Breast epithelium (tissue), 4 donors: ENCODE measurements at regions not wholly inside any gene's neighbourhood (a gene's known extent, or its start where the extent isn't known, plus 50 kb on each side); places are given as distances from the start of the nearest gene placed in this dataset.
"Not testable (repeated sequence)": the region's sequence is repeated elsewhere in the genome, so short reads cannot be mapped to it uniquely, and the experiment has no call there.

Experiments used
- DNase-seq, 2 donors: peaks; one replicate each; pipeline ENCODE4 v3.0.0-alpha.2; 2019; ENCODE audit warnings: low spot score in 2 of 2
- H3K27ac ChIP-seq, 2 donors: fragments of 200-600 bp; sonication (generic) in 1 of 2; one replicate each; pipeline ENCODE4 v1.5.1; 2016 to 2019; ENCODE audit warnings: mild to moderate bottlenecking in 1 of 2
- H3K27me3 ChIP-seq, 2 donors: fragments of 200-600 bp; sonication (generic) in 1 of 2; one replicate each; pipeline versions ENCODE4 v1.5.1 to v1.6.0; 2017 to 2019; ENCODE audit warnings: control low read depth in 1 of 2, mild to moderate bottlenecking in 1 of 2
- H3K36me3 ChIP-seq: fragments of 200-600 bp; one replicate; pipeline ENCODE4 v1.5.1; 2019
- H3K4me1 ChIP-seq, 2 donors: fragments of 200-600 bp; sonication (generic); one replicate each; pipeline ENCODE4 v1.5.1; 2016 to 2019; ENCODE audit warnings: control low read depth in 1 of 2
- H3K4me3 ChIP-seq, 3 donors: fragments of 200-600 bp; sonication (generic); 1 replicate in 2 of 3; 2 replicates in 1 of 3; pipeline ENCODE4 v1.5.1; 2016 to 2019; ENCODE audit warnings: mild to moderate bottlenecking in 3 of 3, moderate library complexity in 2 of 3
- H3K9me3 ChIP-seq, 2 donors: fragments of 200-600 bp; sonication (generic) in 1 of 2; one replicate each; pipeline ENCODE4 v1.5.1; 2016 to 2019; ENCODE audit warnings: control low read depth in 1 of 2
- POLR2A ChIP-seq: fragments of 450-650 bp; IDR thresholded peaks from one replicate; pipeline ENCODE4 v1.6.1; 2016; ENCODE audit warnings: antibody characterized with exemption, mild to moderate bottlenecking, moderate library complexity
- POLR2AphosphoS5 ChIP-seq, 3 donors: sonication (generic); formaldehyde crosslinking; IDR thresholded peaks; one replicate each; pipeline ENCODE4 v1.6.1; 2017; ENCODE audit warnings: antibody characterized with exemption in 3 of 3
- intact Hi-C: fragments of 100-400 bp; cut with DNase I; formaldehyde crosslinking; loops from one replicate; pipeline ENCODE4 v1.15.1; 2023; ENCODE audit warnings: low total_unique reads
- TF ChIP-seq, protein P1 (sequence below), 3 donors: fragments of 450-650 bp; IDR thresholded peaks; one replicate each; pipeline ENCODE4 v1.5.1; 2016 to 2017; ENCODE audit warnings: antibody characterized with exemption in 3 of 3, mild to moderate bottlenecking in 3 of 3, moderate library complexity in 3 of 3

DNA sequence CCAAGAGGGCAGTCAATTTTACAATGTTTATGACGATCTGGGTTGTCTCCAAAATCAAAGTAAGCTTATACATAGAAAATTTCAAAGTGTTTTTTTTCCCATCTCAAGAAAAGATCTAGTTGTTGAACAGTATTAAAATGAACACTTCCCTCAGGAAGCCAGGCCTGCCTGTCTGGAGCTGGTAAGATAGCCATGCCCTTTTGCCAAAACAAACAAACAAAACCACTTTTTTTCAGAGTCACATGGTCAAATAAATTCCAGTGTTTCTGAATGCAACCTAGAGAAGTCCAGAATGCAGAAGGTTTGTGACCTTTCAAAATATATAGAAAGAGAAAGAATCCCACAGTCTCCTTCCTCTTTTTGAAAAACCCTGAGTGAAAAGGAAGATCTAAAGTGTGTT, 178.6 kb upstream of the TSPY4 start:
- H3K36me3 ChIP-seq, result no peaks in the 10 kb centered on the region
- DNase-seq, result no peak
- intact Hi-C loops, result no loop called here
- H3K9me3 ChIP-seq, result no peaks in the 10 kb centered on the region
- H3K4me3 ChIP-seq, result no peak overlapping the region
- no peaks in the 10 kb centered on the region for H3K4me1 ChIP-seq
- TF ChIP-seq, protein P1, sequence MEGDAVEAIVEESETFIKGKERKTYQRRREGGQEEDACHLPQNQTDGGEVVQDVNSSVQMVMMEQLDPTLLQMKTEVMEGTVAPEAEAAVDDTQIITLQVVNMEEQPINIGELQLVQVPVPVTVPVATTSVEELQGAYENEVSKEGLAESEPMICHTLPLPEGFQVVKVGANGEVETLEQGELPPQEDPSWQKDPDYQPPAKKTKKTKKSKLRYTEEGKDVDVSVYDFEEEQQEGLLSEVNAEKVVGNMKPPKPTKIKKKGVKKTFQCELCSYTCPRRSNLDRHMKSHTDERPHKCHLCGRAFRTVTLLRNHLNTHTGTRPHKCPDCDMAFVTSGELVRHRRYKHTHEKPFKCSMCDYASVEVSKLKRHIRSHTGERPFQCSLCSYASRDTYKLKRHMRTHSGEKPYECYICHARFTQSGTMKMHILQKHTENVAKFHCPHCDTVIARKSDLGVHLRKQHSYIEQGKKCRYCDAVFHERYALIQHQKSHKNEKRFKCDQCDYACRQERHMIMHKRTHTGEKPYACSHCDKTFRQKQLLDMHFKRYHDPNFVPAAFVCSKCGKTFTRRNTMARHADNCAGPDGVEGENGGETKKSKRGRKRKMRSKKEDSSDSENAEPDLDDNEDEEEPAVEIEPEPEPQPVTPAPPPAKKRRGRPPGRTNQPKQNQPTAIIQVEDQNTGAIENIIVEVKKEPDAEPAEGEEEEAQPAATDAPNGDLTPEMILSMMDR (IDR thresholded peaks at IDR 0.05), result no peak
- TF ChIP-seq POLR2A (no peak), POLR2AphosphoS5 (IDR thresholded peaks at IDR 0.05) (no peak)
- H3K27me3 ChIP-seq, result no peaks in the 10 kb centered on the region
- H3K27ac ChIP-seq, result no peak overlapping the region

DNA sequence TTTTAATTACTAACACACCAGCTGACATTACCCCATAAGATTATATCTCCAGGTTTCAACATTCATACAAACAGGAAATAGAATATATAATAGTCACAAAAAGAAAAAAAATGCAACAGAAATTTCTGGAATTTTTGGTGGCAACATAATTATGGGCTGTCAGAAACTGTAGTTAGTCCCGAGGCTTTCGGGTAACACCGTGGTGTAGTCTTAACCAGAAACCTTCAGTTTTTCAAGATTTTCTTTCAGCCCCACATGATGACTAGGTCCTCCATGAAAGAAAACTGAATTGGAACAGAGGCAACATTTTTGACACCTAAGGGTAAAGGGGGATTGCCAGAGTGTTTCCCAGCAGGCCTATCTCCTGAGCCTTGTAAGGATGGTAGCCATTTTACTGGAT, 176.9 kb upstream of the TSPY4 start:
- H3K4me3 ChIP-seq, DNase-seq, H3K4me1 ChIP-seq, H3K9me3 ChIP-seq, H3K36me3 ChIP-seq, intact Hi-C loops, H3K27me3 ChIP-seq, H3K27ac ChIP-seq: not testable (repeated sequence)

DNA sequence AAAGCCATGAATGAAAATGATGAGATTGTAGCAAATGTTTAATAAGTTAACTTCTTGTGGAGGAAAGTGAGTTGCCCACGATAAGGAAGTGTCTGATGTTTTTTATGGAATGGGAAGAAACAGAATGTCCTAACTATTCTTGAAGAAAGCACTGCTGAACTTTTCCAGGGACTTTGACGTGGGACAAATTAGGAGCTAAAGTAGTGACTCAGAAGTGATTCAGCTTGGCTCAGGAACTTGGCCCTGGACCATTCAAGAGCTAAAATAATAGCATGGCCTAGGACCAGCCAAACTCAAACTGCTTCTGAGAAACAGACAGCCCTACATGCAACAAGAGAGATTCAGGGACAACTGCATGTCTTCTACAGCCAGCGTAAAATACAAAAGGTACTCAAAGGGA, 176.3 kb upstream of the TSPY4 start:
- H3K27ac ChIP-seq, H3K27me3 ChIP-seq, H3K9me3 ChIP-seq, H3K36me3 ChIP-seq, intact Hi-C loops, H3K4me1 ChIP-seq, H3K4me3 ChIP-seq, DNase-seq: not testable (repeated sequence)
- TF ChIP-seq POLR2AphosphoS5 (IDR thresholded peaks at IDR 0.05), result peak in 1 of 3 donors; percentile 18

DNA sequence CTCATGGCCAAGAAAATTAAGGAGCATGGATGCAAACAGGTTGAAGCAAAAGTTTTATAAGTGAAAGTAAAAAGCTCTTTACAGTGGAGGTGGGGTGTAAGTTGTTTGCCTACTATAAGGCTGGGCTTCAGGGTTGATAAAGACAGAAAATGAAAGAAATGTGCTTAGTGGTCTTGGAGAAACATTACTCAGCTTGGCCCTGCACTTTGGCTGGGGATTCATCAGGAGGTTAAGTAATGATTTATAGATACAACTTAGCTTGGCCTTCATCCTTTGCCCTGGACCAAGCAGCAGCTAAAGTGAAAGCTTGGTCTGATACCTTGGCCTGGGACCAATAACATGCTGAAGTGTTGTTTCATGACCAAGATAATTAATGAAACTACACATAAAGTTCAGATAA, 175.3 kb upstream of the TSPY4 start:
- H3K27me3 ChIP-seq, H3K4me1 ChIP-seq, DNase-seq, H3K9me3 ChIP-seq, H3K4me3 ChIP-seq, intact Hi-C loops, H3K27ac ChIP-seq, H3K36me3 ChIP-seq: not testable (repeated sequence)

DNA sequence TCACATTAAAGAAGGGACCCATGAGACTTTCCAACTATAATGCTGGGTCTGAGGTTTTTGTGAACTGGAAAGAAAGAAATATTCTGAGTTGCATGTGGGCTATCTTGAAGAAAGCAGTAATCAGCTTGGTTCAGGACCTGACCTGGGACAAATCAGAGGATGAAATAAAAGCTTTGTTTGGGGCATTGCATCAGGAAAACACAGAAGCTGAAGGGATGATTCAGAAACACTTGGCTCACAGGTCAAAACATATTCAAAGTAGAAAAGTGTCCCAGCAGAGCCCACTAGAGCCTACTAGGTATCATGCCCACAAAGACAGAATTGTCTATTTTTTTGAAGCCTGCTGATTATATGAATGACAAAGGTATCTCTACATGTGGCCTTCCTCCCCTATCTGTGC, 174.8 kb upstream of the TSPY4 start:
- H3K9me3 ChIP-seq, DNase-seq, intact Hi-C loops, H3K4me1 ChIP-seq, H3K27me3 ChIP-seq, H3K4me3 ChIP-seq, H3K27ac ChIP-seq, H3K36me3 ChIP-seq: not testable (repeated sequence)

DNA sequence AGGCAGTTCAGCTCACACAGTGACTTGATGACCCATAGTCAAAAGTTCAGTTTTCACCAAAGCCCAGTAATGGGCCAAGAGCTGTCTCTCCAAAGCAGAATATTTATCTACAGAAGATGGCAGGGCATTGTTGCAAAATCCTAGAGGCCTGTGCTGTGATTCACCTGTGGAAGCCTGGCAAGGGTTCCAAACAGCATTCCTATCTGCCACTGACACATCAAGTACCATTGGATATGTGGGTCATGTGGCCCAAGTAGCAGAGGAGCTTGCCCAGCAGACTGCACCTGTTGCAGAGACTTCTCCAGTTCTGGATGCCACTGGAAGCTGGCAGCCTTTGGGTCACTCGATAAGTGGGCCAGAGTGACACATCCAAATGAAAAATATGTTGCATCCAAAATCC, 159.6 kb upstream of the TSPY4 start:
- H3K27ac ChIP-seq, H3K9me3 ChIP-seq, intact Hi-C loops, H3K4me3 ChIP-seq, H3K36me3 ChIP-seq, DNase-seq, H3K4me1 ChIP-seq, H3K27me3 ChIP-seq: not testable (repeated sequence)

DNA sequence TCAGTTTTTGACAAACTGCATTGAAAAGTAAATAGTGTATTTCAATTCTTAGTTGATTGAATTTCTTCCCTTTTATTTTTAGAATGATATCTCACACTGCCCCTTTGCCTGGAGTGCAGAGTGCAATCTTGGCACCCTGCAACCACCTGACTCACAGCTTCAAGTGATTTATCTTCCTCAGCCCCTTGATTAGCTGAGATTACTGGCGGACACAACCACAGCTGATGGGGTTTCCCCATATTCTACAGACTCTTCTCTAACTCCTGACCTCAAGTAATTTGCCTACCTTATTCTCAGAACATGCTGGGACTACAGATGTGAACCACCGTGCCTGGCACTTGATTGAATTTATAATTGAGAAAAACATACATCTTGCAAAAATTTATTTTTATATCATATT, 152.4 kb upstream of the TSPY4 start:
- H3K4me1 ChIP-seq, H3K27me3 ChIP-seq, H3K27ac ChIP-seq, DNase-seq, intact Hi-C loops, H3K4me3 ChIP-seq, H3K9me3 ChIP-seq, H3K36me3 ChIP-seq: not testable (repeated sequence)

DNA sequence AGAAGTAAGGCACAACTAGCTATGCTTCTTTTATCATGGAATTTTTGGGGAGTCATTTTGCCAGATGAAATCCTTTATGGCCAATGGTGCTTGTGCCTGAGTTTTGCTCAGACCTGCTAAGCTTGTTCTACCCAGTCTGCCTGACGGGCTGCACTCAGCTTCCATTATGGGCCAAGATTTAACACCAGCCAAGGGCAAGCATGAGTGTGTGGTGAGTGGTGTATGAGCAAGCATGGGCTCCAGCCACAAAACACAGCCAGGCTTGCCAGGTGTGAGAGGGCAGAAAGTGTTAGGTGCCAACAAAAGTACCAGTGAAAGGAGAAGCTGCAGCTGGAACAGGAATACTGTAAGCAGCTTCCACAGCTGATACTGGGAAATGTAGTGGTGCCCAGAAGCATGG, 130.2 kb upstream of the TSPY4 start:
- H3K27ac ChIP-seq, intact Hi-C loops, H3K27me3 ChIP-seq, H3K4me1 ChIP-seq, DNase-seq, H3K4me3 ChIP-seq, H3K9me3 ChIP-seq, H3K36me3 ChIP-seq: not testable (repeated sequence)

DNA sequence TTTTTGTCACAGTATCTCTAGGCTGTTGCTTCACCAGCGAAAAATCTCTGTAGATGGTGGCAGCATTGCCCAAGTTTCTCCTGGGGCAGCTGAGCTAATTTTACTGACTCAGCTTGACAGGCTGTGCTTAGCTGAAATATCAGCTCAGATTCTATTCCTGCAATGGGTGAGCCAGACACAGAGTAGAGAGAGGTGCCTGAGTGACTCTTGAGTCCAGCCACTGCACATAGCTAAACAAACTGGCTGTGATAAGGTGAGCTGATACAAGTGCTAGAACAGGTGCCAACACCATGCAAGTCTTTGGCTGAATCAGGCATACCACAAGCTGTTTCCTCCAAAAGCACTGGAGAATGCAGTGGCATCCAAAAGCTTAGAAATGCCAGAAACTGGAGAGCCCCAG, 110.9 kb upstream of the TSPY4 start:
- Histone ChIP-seq H3K36me3 (no peaks in the 10 kb centered on the region), H3K27ac (no peak overlapping the region), H3K27me3 (no peaks in the 10 kb centered on the region), H3K9me3 (no peaks in the 10 kb centered on the region), H3K4me3 (no peak overlapping the region), H3K4me1 (no peaks in the 10 kb centered on the region)
- DNase-seq, result no peak
- TF ChIP-seq, protein P1 (IDR thresholded peaks at IDR 0.05), result no peak
- TF ChIP-seq POLR2AphosphoS5 (IDR thresholded peaks at IDR 0.05) (no peak), POLR2A (no peak)
- intact Hi-C loops, result no loop called here
